Transverse colon (tissue), 4 donors: ENCODE measurements at regions not wholly inside any gene's neighbourhood (a gene's known extent, or its start where the extent isn't known, plus 50 kb on each side); places are given as distances from the start of the nearest gene placed in this dataset.

ENCODE experiments used
- POLR2A ChIP-seq: fragments of 450-650 bp; IDR thresholded peaks from one replicate; pipeline ENCODE4 v1.6.1; 2016; ENCODE audit warnings: antibody characterized with exemption, mild to moderate bottlenecking, moderate library complexity
- POLR2AphosphoS5 ChIP-seq, 3 donors: sonication (generic); formaldehyde crosslinking; IDR thresholded peaks; one replicate each; pipeline ENCODE4 v1.6.1; 2016; ENCODE audit warnings: antibody characterized with exemption in 3 of 3
- TF ChIP-seq, protein P1 (sequence below), 5 experiments: fragments of 200-600 bp in 3 of 5; fragments of 450-650 bp in 2 of 5; sonication (generic) in 3 of 5; IDR thresholded peaks; 1 replicate in 2 of 5; 2 replicates in 3 of 5; pipeline ENCODE4 v1.5.1; 2016 to 2017; ENCODE audit warnings: antibody characterized with exemption in 5 of 5, inconsistent platforms in 3 of 5, mild to moderate bottlenecking in 2 of 5, moderate library complexity in 1 of 5

DNA sequence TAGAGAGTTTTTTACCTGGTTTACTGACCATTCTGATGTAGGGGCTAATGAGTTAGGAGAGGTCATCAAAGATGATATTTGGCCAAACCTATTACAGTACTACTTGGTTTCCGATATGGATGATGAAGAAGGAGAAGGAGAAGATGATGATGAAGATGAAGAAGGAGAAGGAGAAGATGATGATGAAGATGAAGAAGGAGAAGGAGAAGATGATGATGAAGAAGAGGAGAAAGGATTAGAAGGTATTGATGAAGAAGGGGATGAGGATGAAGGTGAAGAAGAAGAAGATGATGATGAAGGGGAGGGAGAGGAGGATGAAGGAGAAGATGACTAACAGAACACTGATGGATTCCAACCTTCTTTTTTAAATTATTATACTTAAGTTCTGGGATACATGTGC is 196.6 kb downstream of the TMX1 start:
- TF ChIP-seq, protein P1, sequence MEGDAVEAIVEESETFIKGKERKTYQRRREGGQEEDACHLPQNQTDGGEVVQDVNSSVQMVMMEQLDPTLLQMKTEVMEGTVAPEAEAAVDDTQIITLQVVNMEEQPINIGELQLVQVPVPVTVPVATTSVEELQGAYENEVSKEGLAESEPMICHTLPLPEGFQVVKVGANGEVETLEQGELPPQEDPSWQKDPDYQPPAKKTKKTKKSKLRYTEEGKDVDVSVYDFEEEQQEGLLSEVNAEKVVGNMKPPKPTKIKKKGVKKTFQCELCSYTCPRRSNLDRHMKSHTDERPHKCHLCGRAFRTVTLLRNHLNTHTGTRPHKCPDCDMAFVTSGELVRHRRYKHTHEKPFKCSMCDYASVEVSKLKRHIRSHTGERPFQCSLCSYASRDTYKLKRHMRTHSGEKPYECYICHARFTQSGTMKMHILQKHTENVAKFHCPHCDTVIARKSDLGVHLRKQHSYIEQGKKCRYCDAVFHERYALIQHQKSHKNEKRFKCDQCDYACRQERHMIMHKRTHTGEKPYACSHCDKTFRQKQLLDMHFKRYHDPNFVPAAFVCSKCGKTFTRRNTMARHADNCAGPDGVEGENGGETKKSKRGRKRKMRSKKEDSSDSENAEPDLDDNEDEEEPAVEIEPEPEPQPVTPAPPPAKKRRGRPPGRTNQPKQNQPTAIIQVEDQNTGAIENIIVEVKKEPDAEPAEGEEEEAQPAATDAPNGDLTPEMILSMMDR (IDR thresholded peaks at IDR 0.05): no peak
- no peak for TF ChIP-seq POLR2AphosphoS5 (IDR thresholded peaks at IDR 0.05)
- no peak for TF ChIP-seq POLR2A
